Activated B cell treated with CpG ODN at 0.5 μM for 24 hours (primary cell): ENCODE measurements at regions not wholly inside any gene's neighbourhood (a gene's known extent, or its start where the extent isn't known, plus 50 kb on each side); places are given as distances from the start of the nearest gene placed in this dataset.

ENCODE experiments used
- ATAC-seq: fragments of 200-7000 bp; cut with Tn5 transposase; one replicate; pipeline ENCODE4 v1.10.0; 2021; ENCODE audit warnings: low read depth, mild to moderate bottlenecking, moderate library complexity
- CTCF ChIA-PET: fragments of 350-600 bp; sonication (Branson Sonifier 250); formaldehyde crosslinking; loops from one replicate; lab custom pipeline; 2021; ENCODE audit warnings: antibody characterized with exemption; lab: Charles Lee
- POLR2A ChIA-PET: fragments of 350-600 bp; sonication (Branson Sonifier 250); formaldehyde crosslinking; loops from one replicate; lab custom pipeline; 2021; ENCODE audit warnings: antibody characterized with exemption; lab: Charles Lee
- DNase-seq: peaks from one replicate; pipeline ENCODE4 v3.0.0; 2022
- H3K27ac Mint-ChIP-seq: one replicate; pipeline ENCODE4 v1.8.0; 2020; ENCODE audit warnings: mixed read lengths
- H3K27me3 Mint-ChIP-seq: one replicate; pipeline ENCODE4 v1.8.0; 2021; ENCODE audit warnings: mixed read lengths
- H3K36me3 Mint-ChIP-seq: one replicate; pipeline ENCODE4 v1.8.0; 2021; ENCODE audit warnings: low read depth, mixed read lengths
- H3K4me1 Mint-ChIP-seq: one replicate; pipeline ENCODE4 v1.8.0; 2021; ENCODE audit warnings: mixed read lengths
- H3K4me3 Mint-ChIP-seq: one replicate; pipeline ENCODE4 v1.8.0; 2020; ENCODE audit warnings: mild to moderate bottlenecking, mixed read lengths
- H3K9me3 Mint-ChIP-seq: one replicate; pipeline ENCODE4 v1.8.0; 2020; ENCODE audit warnings: mixed read lengths
- CTCF ChIP-seq: fragments of 200-600 bp; IDR thresholded peaks from one replicate; pipeline ENCODE4 v1.8.0; 2022; ENCODE audit warnings: antibody characterized with exemption, mild to moderate bottlenecking
- intact Hi-C: fragments of 100-400 bp; cut with micrococcal nuclease; formaldehyde crosslinking; loops from one replicate; pipeline ENCODE4 v1.15.1; 2024

DNA sequence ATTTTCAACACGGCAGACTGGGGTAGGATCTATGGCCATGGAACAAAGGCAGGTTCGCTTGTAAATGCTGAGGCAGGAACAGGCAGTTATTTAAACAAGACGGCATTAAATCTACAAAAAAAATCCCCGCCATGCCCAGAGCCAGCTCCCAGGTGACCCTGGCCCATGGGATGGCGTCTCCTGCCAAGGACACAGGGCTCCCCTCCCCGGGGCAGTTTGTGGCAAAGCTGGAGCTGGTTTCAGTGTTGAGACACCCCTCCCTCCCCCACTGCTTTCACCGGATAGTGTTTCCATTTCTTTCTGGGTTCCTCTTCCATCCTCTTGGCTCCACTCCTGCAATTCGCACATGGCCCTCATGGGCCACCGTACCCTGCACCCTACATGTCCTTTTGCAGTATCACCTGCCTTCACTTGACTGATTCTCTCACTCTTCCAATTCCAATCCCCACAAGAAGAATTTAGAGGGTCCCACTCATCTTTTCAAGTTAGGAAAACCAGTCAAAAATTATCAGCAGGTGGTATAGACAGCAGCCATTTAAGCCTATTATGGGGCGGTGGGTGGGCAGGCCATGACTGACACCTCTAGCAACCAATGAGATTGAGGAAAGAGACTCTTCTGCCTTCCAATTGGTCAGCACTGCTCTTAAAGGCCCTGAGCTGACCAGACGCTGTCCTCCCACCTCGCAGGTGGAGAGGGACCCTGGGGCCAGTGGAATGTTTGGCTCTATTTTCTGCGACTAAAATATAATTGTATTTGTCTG is 52.0 kb downstream of the OLIG1 start:
- no peak overlapping the region for H3K27ac Mint-ChIP-seq
- H3K4me3 Mint-ChIP-seq: no peak overlapping the region
- ChIA-PET POLR2A (no interaction called here), CTCF (interaction anchor here (0.7 to 1.8 kb wide), 2 partner anchors 10 to 324 kb away, joined by 3 to 5 read pairs; no protein-coding TSS in a partner anchor)
- peaks cover 28% of the 10 kb centered on the region for H3K27me3 Mint-ChIP-seq
- no peaks in the 10 kb centered on the region for H3K36me3 Mint-ChIP-seq
- intact Hi-C loops: no loop called here
- no peak for TF ChIP-seq CTCF
- H3K9me3 Mint-ChIP-seq: no peaks in the 10 kb centered on the region
- ATAC-seq: no peak
- no peak for DNase-seq
- H3K4me1 Mint-ChIP-seq: no peaks in the 10 kb centered on the region

DNA sequence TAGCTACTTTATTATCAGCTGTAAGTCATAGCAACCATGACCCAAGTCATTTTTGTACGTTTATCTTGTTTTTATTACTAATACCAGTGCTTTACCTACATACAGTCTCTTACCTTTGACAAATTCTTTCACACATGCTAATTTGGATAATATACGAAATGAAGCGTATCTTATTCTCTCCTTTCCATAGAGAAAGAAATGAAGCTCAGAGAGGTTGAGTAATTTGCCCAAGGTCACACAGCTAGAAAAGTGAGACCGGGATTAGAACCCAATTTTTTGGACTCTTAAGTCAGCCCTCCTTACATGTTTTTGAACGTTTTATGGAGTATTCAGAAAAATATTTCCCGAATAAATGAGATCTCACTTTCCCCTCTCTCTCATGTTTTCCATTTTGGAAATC is 52.6 kb downstream of the OLIG1 start:
- intact Hi-C loops: no loop called here

GRCh38 chr21:33123374-33124123 is 53.6 kb downstream of the OLIG1 start:
- CTCF ChIA-PET: interaction anchor here (1.8 kb wide), 1 partner anchor 322 kb away, joined by 5 read pairs; no protein-coding TSS in a partner anchor
- DNase-seq (no peak), ATAC-seq (no peak)
- peaks cover 6% of the 10 kb centered on the region for H3K4me1 Mint-ChIP-seq
- intact Hi-C loops: no loop called here
- TF ChIP-seq CTCF: no peak
- no peaks in the 10 kb centered on the region for H3K9me3 Mint-ChIP-seq
- peaks cover 27% of the 10 kb centered on the region for H3K27me3 Mint-ChIP-seq
- no peak overlapping the region for H3K4me3 Mint-ChIP-seq
- no peak overlapping the region for H3K27ac Mint-ChIP-seq
- POLR2A ChIA-PET: interaction anchor here (0.6 kb wide), 1 partner anchor 353 kb away, joined by 6 read pairs; no protein-coding TSS in a partner anchor
- H3K36me3 Mint-ChIP-seq: no peaks in the 10 kb centered on the region

More for the DNA sequence above, 52.6 kb downstream of the OLIG1 start:
- ChIA-PET CTCF (interaction anchor here (1.8 kb wide), 1 partner anchor 323 kb away, joined by 5 read pairs; no protein-coding TSS in a partner anchor), POLR2A (no interaction called here)
- no peaks in the 10 kb centered on the region for H3K9me3 Mint-ChIP-seq
- no peak overlapping the region for H3K27ac Mint-ChIP-seq
- ATAC-seq (no peak), DNase-seq (no peak)
- no peak for TF ChIP-seq CTCF
- no peak overlapping the region for H3K4me3 Mint-ChIP-seq
- H3K27me3 Mint-ChIP-seq: peaks cover 29% of the 10 kb centered on the region
- no peaks in the 10 kb centered on the region for H3K36me3 Mint-ChIP-seq
- peaks cover 5% of the 10 kb centered on the region for H3K4me1 Mint-ChIP-seq

DNA sequence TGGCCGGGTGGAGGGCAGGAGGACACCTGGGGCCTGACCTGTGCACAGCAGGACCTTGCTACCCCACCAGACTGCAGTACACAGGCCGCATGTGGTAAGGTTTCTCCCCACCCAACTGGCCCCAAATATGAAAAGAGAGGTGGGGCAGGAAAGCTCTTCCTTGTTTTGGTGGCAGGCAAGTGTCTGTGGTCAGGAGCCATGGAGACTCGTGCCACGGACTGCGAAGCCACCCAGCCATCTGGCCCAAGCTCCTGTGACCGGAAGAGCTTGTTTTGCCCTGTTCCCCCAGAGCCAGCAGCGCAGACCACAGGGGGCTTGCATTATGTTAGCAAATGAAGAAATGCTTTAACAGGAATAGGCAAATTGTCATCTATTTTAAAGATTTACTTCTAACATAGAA is 54.9 kb downstream of the OLIG1 start:
- TF ChIP-seq CTCF: no peak
- Mint-ChIP-seq H3K4me1 (peaks cover 6% of the 10 kb centered on the region), H3K4me3 (no peak overlapping the region), H3K36me3 (no peaks in the 10 kb centered on the region), H3K27me3 (peaks cover 35% of the 10 kb centered on the region), H3K9me3 (no peaks in the 10 kb centered on the region), H3K27ac (no peak overlapping the region)
- no peak for ATAC-seq
- CTCF ChIA-PET: no interaction called here
- POLR2A ChIA-PET: no interaction called here
- DNase-seq: no peak
- intact Hi-C loops: loop anchor here (5.0 kb wide), 1 partner anchor 183 kb away; no protein-coding TSS in a partner anchor
